GM19467 (cell line): ENCODE measurements at regions not wholly inside any gene's neighbourhood (a gene's known extent, or its start where the extent isn't known, plus 50 kb on each side); places are given as distances from the start of the nearest gene placed in this dataset.
"Not testable (repeated sequence)": the region's sequence is repeated elsewhere in the genome, so short reads cannot be mapped to it uniquely, and the experiment has no call there.

Experiments
- ATAC-seq: cut with Tn5 transposase; IDR thresholded peaks from one replicate; pipeline ENCODE4 v1.9.1; 2021; ENCODE audit warnings: mild to moderate bottlenecking, moderate library complexity; ENCODE audit not compliant: unreplicated experiment

DNA sequence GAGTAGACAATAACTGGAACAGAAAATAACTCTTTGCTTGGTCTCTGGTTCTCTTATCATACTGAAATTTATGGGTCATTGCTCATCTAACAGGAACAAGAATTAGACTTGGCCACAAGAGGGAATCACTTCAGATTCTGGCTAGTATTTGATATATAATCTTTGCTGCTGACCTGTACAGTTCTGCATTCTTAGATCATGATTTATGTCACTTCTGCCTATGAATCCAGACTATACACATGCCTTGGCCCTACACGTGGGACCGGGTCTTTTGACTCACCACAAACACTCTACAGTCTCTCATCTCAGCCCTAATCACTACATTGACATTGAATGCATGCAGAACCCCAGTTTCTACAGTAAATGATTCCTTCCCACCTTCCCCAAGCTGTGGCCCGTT is 162.5 kb upstream of the SOX2 start:
- ATAC-seq: no peak

DNA sequence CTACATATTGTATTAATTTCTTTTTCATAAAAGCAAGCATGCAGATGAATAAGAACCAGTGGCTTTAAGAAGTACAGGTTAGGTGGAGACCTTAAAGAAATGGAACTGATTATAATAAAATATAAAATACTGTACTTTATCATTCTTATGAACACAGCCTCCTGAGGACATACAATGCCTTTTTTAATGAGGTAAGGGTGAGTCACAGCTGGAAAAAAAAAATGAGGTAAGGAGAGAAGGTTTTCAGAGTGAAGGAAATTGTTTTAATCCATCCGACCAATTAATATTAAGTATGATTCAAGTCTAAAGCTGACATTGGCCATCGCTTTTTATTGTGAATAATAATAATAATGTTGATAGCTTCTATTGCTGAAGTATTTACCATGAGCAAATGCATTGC is 170.3 kb upstream of the SOX2 start:
- ATAC-seq: no peak

DNA sequence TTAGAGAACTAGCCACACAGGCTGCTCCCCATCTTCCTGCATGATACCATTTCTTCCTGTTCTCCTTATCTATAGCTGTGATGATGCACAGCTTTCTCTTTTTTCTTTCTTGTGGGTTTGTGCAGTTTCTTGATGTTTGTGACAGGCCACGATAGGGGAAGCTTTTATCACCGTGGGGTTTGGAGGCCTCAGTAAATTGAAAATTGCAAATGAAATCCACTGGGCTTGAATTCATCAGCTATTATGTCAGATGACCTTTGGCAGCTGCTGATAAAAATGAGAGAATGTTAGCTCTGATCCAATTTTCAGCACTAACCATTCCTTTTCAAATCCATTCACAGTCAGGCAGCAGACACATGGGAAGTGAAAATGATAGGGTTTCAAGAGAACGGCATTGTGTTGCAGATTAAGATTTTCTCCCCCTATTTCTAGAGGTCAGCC is 176.9 kb upstream of the SOX2 start:
- no peak for ATAC-seq

DNA sequence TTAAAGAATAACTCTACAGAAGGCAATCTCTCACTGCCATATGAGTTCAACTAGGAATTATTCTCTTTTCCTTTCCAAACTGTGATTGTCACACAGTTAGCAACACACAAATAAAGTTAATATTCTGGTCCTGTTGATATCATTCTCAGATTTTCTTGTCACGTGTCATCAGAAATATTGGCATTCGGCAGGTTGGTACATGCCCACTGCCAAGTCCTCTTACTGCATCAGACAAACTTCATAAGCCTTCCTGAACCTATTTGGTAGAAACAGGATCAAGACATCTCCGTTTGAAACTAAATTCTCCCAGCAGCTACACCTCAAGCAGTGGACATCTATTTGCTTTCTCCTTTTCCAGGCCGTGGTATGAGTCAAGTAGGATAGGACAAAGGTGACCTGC is 177.9 kb upstream of the SOX2 start:
- ATAC-seq: no peak

DNA sequence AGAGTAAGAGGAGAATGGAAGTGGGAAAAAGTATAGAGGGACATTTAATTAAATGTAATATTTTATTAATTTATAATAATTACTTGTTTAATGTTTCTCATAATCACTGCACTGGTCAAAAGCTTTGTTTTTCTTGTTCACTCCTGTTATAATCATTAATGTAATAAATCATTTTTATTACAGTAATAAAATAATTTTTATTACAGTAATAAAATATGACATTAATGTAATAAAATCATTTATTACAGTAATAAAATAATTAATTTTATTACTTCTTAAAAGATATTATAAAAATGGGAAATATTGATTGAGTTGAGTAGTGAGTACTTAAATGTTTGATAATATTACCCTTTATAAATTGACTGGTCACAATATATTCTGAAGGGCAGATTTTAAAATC is 181.1 kb upstream of the SOX2 start:
- ATAC-seq: no peak

DNA sequence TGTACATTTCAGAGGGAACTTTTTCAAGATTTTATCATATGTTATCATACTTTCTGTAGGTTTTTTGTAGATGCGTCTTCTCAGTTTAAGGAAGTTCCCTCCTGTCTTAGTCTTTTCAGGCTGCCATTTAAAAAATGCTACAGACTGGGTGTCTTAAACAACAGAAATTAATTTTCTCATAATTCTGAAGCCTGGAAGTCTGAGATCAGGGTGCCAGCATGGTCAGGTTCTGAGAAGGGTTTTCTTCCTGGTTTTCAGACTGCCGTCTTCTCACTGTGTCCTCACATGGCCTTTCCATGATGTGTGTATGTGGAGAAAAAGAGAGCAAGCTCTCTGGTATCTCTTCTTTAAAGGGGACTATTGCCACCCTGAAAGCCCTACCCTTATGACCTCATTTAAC is 189.9 kb upstream of the SOX2 start:
- no peak for ATAC-seq

DNA sequence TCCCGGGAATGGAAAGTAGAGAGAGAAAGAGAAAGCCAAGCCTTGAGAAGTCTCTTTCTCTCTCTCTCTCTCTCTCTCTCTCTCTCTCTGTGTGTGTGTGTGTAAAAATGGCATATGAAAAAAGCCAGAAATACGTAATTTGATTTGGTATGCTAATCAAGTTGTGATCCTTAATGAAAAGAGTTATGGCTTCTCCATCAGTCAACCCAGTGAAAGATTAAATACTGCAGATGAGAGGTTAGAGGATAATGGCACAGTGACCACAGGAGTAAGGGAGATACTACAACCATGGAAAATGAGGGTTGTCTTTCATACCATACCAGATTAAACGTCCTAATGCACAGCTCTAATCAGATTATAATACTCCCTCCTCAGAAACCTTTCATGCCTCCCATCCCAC is 193.5 kb upstream of the SOX2 start:
- ATAC-seq: no peak

DNA sequence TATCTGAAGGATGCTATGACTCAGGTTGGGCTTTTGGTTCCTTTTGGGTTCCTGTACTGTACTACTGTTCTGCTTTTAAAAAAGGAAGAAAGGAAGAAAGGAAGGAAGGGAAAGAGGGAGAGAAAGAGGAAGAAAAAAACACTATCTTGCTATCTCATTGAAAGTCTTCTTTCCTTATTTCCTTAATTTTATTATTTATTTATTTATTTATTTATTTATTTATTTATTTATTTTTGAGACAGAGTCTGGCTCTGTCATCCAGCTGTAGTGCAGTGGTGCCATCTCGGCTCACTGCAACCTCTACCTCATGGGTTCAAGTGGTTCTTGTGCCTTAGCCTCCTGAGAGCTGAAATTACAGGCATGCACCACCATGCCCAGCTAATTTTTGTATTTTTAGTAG is 198.9 kb upstream of the SOX2 start:
- ATAC-seq: no peak

DNA sequence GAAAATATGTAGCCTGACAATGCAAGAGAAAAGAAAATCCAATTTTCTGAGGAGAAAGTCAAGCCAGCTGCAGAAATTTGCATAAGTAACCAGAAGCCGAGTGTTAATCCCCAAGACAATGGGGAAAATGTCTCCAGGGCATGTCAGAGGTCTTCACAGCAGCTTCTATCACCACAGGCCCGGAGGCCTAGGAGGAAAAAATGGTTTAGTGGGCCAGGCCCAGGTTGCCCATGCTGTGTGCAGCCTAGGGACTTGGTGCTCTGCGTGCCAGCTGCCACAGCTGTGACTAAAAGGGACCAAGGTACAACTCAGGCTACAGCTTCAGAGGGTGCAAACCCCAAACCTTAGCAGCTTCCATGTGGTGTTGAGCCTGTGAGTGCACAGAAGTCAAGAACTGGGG is 201.2 kb upstream of the SOX2 start:
- ATAC-seq: no peak

DNA sequence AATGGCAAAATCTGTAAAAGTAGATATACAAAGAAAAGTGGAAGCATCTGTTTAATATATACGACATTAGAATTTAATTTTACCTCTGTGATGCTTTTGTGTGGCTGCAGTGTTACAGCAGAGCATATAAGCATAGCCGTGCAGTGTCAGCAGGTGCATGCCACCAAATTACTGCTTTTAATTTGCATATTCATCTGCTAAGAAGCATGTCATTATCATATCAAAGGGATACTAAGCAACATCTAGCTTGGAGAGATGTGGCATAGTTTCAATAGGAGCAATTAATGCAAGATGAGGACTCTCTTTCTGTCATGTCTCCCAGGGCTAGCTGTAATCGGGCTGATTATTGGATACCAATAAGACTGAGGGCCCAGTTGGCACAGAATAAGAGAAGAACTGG is 214.4 kb upstream of the SOX2 start:
- ATAC-seq: no peak

DNA sequence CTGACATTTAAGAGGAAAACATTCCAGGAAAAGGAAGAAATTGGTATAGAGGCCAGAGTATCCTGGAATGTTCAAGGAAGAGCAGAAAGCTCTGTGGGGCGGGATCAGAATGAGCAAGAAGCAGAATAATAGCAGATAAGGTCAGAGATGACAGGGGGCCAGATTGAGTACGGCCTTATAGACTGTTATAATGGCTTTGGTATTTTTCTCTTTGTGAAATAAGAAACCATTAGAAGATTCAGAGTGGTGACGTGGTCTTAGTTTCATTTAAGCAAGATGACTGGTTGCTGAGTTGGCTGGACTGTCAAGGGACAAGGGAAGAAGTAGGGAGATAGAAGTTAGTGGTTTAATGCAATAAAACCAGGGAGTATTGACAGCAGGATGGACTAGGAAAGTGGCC is 218.3 kb upstream of the SOX2 start:
- ATAC-seq: no peak

DNA sequence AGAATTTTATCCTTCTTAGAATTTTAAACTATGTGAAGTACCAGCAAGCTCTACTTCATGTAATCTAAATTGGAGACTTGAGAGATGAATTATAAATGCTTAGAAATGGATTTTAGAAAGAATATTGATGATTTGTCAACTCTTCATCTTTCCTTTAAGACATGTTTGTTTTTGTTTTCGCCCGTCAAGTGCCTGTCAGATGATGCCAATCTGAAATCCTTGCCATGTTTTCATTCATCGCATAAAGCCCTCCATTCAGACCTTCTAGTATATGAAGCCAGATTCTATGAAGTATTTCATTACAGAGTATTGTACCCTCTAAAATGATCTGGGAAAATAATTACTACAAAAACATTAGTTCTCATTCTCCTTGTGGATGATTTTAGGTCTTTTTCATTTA is 223.2 kb upstream of the SOX2 start:
- no peak for ATAC-seq

DNA sequence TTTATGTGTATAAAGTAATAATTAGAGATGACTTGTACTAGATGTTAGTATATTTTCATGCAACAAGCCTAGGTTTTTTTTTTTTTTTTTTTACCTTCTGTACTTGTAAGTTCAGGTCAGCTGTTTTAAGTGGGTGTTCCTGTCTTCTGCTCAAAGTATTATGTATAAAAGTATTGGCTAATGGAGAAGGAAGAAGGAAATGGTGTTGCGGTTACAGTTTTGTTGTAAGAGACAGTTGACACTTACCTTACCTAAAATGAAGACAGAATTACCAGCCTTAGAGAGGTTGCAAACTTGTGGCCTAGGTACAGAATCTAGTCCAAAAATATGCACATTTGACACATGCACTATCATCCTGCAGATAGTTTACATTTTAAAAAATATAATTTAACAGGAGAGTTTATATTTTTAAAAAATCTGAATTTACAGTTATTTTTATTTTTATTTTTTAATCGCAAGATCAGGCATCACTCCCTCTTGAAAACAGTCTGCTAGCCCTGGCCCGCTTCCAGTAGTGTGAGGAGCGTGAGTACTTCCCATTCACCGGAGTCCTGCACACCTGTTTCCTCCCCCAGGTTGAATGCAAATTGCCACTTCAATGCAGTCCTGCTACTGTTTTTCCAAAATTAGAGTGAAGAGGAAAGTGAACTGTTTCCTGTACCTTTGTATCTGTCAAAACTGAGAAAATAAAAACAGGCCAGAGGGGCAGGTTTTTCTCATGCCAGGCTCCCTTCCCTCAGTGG is 224.3 kb upstream of the SOX2 start:
- ATAC-seq: no peak

DNA sequence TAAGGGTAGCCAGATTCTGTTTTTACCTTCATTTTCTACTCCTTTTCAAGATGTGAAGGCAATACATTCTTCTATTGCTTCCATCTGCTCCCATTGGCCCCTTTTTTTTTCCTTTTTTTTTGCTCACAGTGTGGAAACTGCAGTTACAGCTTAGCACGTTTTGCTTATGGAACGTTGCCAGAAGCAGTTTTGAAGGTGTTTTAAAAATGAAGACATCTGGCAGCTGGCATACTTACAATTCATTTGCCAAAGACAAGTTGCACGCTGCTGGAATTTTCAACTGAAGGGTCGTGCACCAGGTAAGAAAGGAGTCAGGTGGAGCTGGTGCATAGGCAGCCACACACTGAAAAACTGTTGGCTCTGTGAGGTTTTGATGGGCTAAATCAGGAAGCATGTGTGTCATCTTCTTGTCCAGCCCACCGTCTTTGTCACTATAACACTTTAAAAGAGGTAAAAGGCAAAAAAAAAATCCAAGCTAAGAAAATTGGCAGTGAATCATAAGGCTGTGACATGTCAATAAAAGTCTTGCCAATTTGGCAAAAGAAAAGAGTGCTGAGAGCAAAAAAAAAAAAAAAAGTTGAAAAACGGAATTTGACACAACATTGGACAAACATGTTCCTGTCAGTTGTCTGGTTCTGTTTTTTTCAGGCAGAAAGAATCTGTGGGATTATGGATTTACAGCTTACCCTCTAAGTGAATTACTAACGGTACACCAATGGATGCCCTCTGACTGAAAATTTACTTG is 225.4 kb upstream of the SOX2 start:
- no peak for ATAC-seq

DNA sequence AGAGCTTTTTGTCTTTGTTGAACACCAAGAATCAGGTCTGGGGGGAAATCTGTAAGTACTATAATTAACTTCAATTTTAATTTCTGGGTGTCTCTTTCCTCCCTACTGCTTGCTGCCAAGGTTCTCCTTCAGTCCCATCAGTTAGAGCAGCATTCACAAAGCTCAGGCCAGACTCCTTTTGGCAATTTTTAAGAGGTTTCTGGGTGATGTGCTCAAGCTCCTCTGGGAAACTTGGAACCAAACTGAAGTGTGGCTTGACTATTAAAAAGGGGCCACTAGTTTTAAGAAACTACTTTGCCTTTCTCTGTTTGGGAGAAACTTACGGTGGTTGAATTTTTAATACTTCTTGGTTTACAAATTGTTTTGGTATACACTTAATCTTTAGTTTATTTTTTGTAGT is 227.7 kb upstream of the SOX2 start:
- no peak for ATAC-seq

DNA sequence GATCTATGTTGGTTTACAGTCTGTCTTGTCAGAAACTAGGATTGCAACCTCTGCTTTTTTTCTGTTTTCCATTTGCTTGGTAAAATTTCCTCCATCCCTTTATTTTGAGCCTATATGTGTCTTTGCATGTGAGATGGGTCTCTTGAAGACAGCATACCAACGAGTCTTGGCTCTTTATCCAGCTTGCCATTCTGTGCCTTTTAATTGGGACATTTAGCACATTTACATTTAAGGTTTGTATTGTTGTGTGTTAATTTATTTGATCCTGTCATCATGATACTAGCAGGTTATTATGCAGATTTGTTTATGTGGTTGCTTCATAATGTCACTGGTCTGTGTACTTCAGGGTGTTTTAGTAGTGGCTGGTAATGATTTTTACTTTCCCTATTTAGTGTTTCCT is 236.6 kb upstream of the SOX2 start:
- ATAC-seq: not testable (repeated sequence)

DNA sequence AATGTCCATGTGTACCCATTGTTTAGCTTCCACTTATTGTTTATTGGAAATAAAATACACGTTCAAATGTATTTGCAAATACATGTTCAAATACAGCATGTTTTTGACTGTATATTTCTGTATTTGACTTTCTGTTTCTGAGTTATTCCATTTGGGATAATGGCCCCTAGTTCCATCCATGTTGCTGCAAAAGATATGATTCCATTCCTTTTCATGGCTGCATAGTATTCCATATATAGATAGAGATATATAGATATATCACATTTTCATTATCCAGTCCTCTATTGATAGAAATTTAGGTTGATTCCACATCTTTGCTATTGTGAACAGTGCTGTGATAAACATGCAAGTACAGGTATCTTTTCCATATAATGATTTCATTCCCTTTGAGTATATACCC is 241.4 kb upstream of the SOX2 start:
- no peak for ATAC-seq

DNA sequence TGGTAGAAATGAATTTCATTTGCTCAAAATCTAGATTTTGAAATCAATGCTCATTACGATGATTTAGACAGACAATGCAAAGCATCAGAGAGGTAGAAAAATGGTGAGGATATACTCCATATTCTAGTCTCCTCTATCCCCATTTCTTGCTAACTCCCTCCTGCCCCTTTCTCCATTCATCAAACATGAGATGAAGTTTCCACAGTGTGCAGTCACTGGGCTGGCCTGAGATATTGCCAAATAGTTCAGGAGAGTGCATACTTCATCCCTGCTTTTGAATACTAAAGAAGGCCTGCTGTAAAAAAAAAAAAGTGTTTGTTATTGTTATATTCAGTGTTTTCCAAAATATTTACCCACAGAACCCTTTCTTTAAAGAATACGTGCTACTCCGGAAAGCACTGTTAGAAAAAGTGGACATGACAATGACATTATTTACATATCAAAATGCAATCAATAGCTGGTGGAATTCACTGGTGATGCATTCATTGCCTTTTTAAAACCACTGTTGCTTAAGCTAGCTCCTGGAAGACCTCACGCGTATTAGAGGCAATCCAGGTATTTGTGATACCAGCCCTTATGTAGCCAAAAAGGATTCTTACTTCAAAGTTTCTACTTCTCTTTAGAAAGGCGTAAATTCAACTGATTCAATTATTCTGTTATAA is 247.6 kb upstream of the SOX2 start:
- ATAC-seq: no peak

DNA sequence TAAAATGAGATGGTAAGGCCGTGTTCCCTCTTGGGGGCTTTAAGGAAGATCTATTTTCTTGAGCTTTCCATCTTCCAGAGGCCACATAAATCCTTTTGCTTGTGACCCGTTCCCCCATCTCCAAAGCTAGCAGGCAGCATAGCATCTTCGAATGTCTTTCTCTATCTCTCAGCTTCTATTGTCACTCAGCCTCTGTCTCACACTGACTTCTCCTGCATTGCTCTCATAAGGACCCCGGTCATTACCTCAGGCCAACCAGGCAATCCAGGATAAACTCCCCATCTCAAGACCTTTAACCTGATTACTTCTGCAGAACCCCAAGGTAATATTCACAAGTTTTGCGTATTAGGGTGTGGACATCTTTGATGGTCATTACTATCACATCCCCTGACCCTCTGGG is 250.3 kb upstream of the SOX2 start:
- no peak for ATAC-seq

DNA sequence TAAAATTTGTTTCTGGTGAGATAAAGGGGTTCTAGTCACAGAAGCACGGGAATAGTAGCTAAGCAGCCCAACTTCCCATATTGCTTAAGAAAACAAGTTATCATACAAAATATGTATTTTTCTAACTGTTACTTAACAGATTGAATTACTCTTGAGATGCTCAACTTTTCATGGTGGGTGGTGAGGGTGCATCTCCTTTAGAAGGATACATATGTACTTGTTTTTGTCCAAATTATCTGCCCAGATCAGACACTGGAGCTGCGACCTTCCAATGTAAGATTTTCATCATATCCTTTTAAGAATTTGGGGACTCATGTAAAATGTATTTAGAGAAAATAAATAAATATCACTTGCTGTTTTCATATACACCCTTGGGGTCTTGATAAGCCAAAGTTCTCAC is 252.2 kb upstream of the SOX2 start:
- ATAC-seq: no peak

DNA sequence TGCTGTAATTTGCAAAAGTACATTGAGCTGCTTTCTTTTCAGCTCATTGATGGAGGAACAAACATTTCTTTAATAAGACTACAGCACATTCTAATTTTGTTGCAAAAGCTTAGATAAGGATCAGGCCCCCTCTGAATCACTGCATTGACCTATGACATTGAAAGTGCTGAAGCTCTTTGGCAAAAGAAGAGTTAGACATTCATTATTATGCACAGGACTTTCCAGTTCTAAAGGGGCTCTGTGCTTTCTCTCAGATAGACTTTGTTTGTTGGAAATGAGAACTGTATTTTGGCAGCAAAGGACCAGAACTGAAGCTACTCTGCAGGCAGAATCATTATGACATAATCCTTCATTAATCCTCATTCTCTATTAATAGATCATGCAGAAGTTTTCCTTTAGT is 252.9 kb upstream of the SOX2 start:
- ATAC-seq: no peak

DNA sequence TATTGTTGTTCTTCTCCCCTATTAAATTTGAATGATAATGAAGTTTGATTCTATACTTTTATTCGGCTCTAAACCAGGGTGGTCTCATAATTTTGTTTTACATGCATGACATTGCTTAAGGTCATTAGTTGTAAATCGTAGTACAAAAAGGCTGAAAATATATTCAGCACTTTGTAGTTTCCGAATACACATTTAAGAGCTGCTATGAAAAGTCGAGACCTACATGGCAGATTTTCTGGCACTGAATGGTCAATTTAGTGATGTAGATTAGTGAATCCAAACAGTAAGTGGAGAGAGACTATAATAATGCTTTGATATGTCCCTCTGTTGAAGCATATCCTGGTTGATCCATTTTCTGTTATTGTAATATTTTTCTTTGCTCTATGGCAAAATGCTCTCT is 254.0 kb upstream of the SOX2 start:
- ATAC-seq: no peak
